K562 (cell line): ENCODE measurements at regions not wholly inside any gene's neighbourhood (a gene's known extent, or its start where the extent isn't known, plus 50 kb on each side); places are given as distances from the start of the nearest gene placed in this dataset.

Experiments
- ATAC-seq: fragments of 200-7000 bp; cut with Tn5 transposase; 3 replicates; pipeline ENCODE4 v1.9.1; 2020; ENCODE audit warnings: moderate library complexity
- BruUV-seq: library from RNA; stranded (reverse); fragments of 400-500 nt; replicated peaks from 2 replicates; lab custom pipeline; 2021; lab: Mats Ljungman, UMichigan
- CTCF ChIA-PET: fragments of 300-600 bp; formaldehyde crosslinking; extraction: SDS; loops from one replicate; lab custom pipeline; 2021; ENCODE audit warnings: low intra/inter-chr PET ratio; lab: Yijun Ruan, JAX
- POLR2A ChIA-PET: fragments of 300-600, 350-650 bp; sonication (Branson Sonifier 250); formaldehyde crosslinking; extraction: SDS; loops from one replicate; lab custom pipeline; 2021; ENCODE audit warnings: antibody characterized with exemption, inconsistent platforms; lab: Yijun Ruan, JAX
- DNase-seq, 4 experiments: peaks; one replicate each; pipeline versions ENCODE4 v3.0.0 to v3.0.0-alpha.2; 2011 to 2018; ENCODE audit warnings: low spot score in 3 of 4, mixed read lengths in 3 of 4; ENCODE audit errors: extremely low read depth in 1 of 4
- FAIRE-seq: peaks from 2 replicates; lab custom pipeline; 2011; peaks lifted over from hg19 to GRCh38; lab: Jason Lieb, UNC
- H2AFZ ChIP-seq: 2 replicates; pipeline ENCODE4 v1.6.0; 2011; ENCODE audit warnings: low read depth, low read length, control low read depth, inconsistent platforms
- H3K27ac ChIP-seq: fragments of 200-600 bp; 3 replicates; pipeline ENCODE4 v1.8.0; 2011; ENCODE audit warnings: low read depth, mild to moderate bottlenecking, control low read depth, inconsistent platforms, low read length, moderate library complexity, mixed read lengths; ENCODE audit errors: extremely low read depth
- H3K27me3 ChIP-seq, 2 experiments: fragments of 300-600 bp in 1 of 2; 2 replicates in 1 of 2; 3 replicates in 1 of 2; pipeline versions ENCODE4 v1.6.0 to v1.8.0; 2011; ENCODE audit warnings: inconsistent platforms in 2 of 2, low read length in 2 of 2, mild to moderate bottlenecking in 1 of 2, mixed read lengths in 1 of 2, moderate library complexity in 1 of 2; ENCODE audit not compliant: control insufficient read depth in 2 of 2, insufficient read depth in 2 of 2
- H3K36me3 ChIP-seq: fragments of 300-600 bp; 3 replicates; pipeline ENCODE4 v1.8.0; 2011; ENCODE audit warnings: mild to moderate bottlenecking, low read length, inconsistent platforms; ENCODE audit not compliant: control insufficient read depth, insufficient read depth
- H3K4me1 ChIP-seq, 2 experiments: fragments of 200-600 bp in 1 of 2; replicated peaks in 1 of 2; 2 replicates in 1 of 2; 3 replicates in 1 of 2; pipeline versions ENCODE4 v1.5.1 to v1.8.0; 2011; ENCODE audit warnings: inconsistent platforms in 2 of 2, low read length in 2 of 2, mild to moderate bottlenecking in 1 of 2, mixed read lengths in 1 of 2, moderate library complexity in 1 of 2; ENCODE audit not compliant: control insufficient read depth in 2 of 2, insufficient read depth in 2 of 2
- H3K4me2 ChIP-seq: 2 replicates; pipeline ENCODE4 v1.6.1; 2011; ENCODE audit warnings: low read length, control low read depth, inconsistent platforms, mixed read lengths; ENCODE audit not compliant: insufficient read depth
- H3K4me3 ChIP-seq: fragments of 200-600 bp; sonication (generic), shearing (Covaris generic); 2 replicates; pipeline ENCODE4 v1.5.1; 2016; ENCODE audit warnings: control low read depth, inconsistent platforms
- H3K79me2 ChIP-seq: fragments of 200-600 bp; 3 replicates; pipeline ENCODE4 v1.8.0; 2011; ENCODE audit warnings: low read length, inconsistent platforms; ENCODE audit not compliant: control insufficient read depth, insufficient read depth
- H3K9ac ChIP-seq, 2 experiments: 2 replicates each; pipeline versions ENCODE4 v1.6.0 to v1.6.1; 2011; ENCODE audit warnings: low read depth in 2 of 2, low read length in 2 of 2, control low read depth in 1 of 2, inconsistent platforms in 1 of 2, mild to moderate bottlenecking in 1 of 2, mixed read lengths in 1 of 2; ENCODE audit not compliant: insufficient read depth in 1 of 2
- H3K9me1 ChIP-seq: one replicate; pipeline ENCODE4 v1.6.0; 2011; ENCODE audit warnings: inconsistent platforms, mild to moderate bottlenecking, low read length, moderate library complexity; ENCODE audit not compliant: control insufficient read depth, insufficient read depth
- H3K9me3 ChIP-seq: replicated peaks from 2 replicates; pipeline ENCODE4 v1.5.1; 2011; ENCODE audit warnings: low read depth, low read length, inconsistent platforms; ENCODE audit not compliant: control insufficient read depth, insufficient read depth
- H4K20me1 ChIP-seq: replicated peaks from 2 replicates; pipeline ENCODE4 v1.6.1; 2011; ENCODE audit warnings: low read length, inconsistent platforms, mixed read lengths; ENCODE audit not compliant: control insufficient read depth, insufficient read depth
- KLF10 ChIP-seq: fragments of 250-450 bp; sonication (Bioruptor Pico); IDR thresholded peaks from 2 replicates; pipeline ENCODE4 v1.6.1; 2021; ENCODE audit warnings: matching md5 sums
- MCM7 ChIP-seq, 2 experiments: fragments of 450-650 bp; IDR thresholded peaks; 2 replicates each; pipeline ENCODE4 v1.6.1; 2016 to 2018
- ZNF3 ChIP-seq: fragments of 250-450 bp; sonication (Bioruptor Pico); IDR thresholded peaks from 2 replicates; pipeline ENCODE4 v1.5.0; 2021; ENCODE audit warnings: mild to moderate bottlenecking, moderate library complexity
- WGBS: fragments of 100-300 bp; shearing (Covaris generic); methylation state at CpG from one replicate; pipeline ENCODE4 v1.1.6; 2016; ENCODE audit warnings: low coverage, mixed read lengths; ENCODE audit not compliant: insufficient coverage; ENCODE audit errors: missing lambda C conversion rate; 5-methylcytosine and 5-hydroxymethylcytosine counted together
- in situ Hi-C: fragments of 300-500 bp; cut with MboI; formaldehyde crosslinking; loops from 4 replicates; pipeline ENCODE4 v1.15.0; 2018; ENCODE audit warnings: inconsistent platforms, mixed read lengths
- intact Hi-C: fragments of 100-400 bp; cut with micrococcal nuclease; formaldehyde crosslinking; loops from 2 replicates; pipeline ENCODE4 v1.14.2; 2022
- TF ChIP-seq, protein P1 (sequence below), 3 experiments: fragments of 200-800 bp in 1 of 3; sonication (Bioruptor generic) in 1 of 3; sonication (generic) in 1 of 3; formaldehyde crosslinking in 1 of 3; IDR thresholded peaks; 2 replicates each; pipeline versions ENCODE4 v1.6.1 to v1.8.0; 2016 to 2022; ENCODE audit warnings: mild to moderate bottlenecking in 2 of 3, missing compliant biosample characterization in 2 of 3, missing genetic modification characterization in 2 of 3, missing genetic modification reagents in 1 of 3
- TF ChIP-seq, protein P2 (sequence below): fragments of 150-350 bp; conservative IDR thresholded peaks from 2 replicates; pipeline ENCODE4 v1.6.1; 2014; ENCODE audit warnings: low read length
- TF ChIP-seq, protein P3 (sequence below): fragments of 450-650 bp; conservative IDR thresholded peaks from 2 replicates; pipeline ENCODE4 v1.6.1; 2016; ENCODE audit warnings: missing genetic modification characterization, low read depth, mild to moderate bottlenecking, control low read depth, missing compliant biosample characterization
- TF ChIP-seq, protein P4 (sequence below): fragments of 250-450 bp; sonication (Bioruptor Pico); IDR thresholded peaks from 2 replicates; pipeline ENCODE4 v1.4.0; 2020; ENCODE audit warnings: borderline replicate concordance

DNA sequence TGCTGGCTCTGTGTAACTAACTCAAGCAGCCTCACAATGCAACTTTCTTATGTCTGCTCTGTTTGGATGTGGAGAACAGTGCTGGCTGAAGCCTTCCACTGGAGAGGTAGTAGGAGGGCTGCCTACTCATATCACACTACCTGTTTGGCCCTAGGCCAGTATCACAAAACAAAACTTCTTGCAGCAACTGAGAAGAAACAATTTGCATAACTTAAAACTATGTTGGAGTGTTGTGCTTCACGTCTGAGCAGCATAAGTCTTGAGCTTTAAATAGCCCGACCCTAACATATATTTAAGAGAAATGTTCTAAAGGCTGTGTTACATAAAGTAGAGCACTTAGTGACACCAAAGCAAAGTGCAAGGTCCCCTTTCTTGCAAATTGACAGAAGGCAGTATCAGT lies 204.9 kb upstream of the ACVR2A start:
- DNase-seq (no peak), FAIRE-seq (no peak), ATAC-seq (no peak)
- WGBS = 0% methylated on average over 2 of the region's 2 CpGs
- intact Hi-C loops = no loop called here
- ChIA-PET CTCF (no interaction called here), POLR2A (no interaction called here)
- Histone ChIP-seq H3K9ac (no peak overlapping the region), H3K4me1 (no peaks in the 10 kb centered on the region), H3K4me2 (no peak overlapping the region), H3K9me3 (0 out of 2 replicates have a peak, but pooled peaks cover 2% of the 10 kb centered on the region), H3K79me2 (no peaks in the 10 kb centered on the region), H3K27ac (no peak overlapping the region), H3K27me3 (no peaks in the 10 kb centered on the region), H2AFZ (no peak overlapping the region), H3K36me3 (no peaks in the 10 kb centered on the region), H3K4me3 (no peak overlapping the region), H4K20me1 (no peaks in the 10 kb centered on the region), H3K9me1 (no peaks in the 10 kb centered on the region)
- in situ Hi-C loops = no loop called here
- no peak for TF ChIP-seq KLF10 (CRISPR knock-in tag)
- no TSS peak for BruUV-seq

DNA sequence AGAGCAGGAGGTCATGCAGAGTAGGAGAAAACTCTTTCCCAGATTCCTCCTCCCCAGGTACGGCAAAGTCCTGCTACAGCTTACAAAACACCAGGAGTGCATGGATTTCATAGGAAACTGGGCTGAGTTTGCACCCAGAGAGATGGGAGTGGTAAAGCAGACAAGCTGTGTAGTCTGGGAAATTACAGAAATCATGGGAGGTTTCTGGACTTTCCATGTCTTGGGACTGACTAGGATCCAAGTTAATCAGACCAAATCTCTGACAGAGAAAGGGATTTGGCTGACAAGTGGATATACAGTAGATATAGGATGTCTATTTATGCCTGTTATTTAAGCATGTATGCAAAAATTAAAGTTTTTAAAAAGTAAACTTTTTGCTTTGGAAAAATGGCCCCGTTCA lies 205.4 kb upstream of the ACVR2A start:
- intact Hi-C loops = no loop called here
- no peak overlapping the region for H3K27ac ChIP-seq
- H4K20me1 ChIP-seq = no peaks in the 10 kb centered on the region
- H3K9me3 ChIP-seq = 0 out of 2 replicates have a peak, but pooled peaks cover 2% of the 10 kb centered on the region
- H2AFZ ChIP-seq = no peak overlapping the region
- no peak overlapping the region for H3K4me2 ChIP-seq
- no peak overlapping the region for H3K4me3 ChIP-seq
- no TSS peak for BruUV-seq
- DNase-seq = no peak
- CTCF ChIA-PET = no interaction called here
- WGBS = 0% methylated on average over 2 of the region's 2 CpGs
- ATAC-seq = no peak
- POLR2A ChIA-PET = no interaction called here
- TF ChIP-seq, protein P1, sequence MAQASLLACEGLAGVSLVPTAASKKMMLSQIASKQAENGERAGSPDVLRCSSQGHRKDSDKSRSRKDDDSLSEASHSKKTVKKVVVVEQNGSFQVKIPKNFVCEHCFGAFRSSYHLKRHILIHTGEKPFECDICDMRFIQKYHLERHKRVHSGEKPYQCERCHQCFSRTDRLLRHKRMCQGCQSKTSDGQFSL (CRISPR knock-in tag; IDR thresholded peaks at IDR 0.05) = no peak
- TF ChIP-seq, protein P1 (tag; IDR thresholded peaks at IDR 0.05) = no peak
- no peak for TF ChIP-seq ZNF3 (CRISPR knock-in tag)
- TF ChIP-seq, protein P2, sequence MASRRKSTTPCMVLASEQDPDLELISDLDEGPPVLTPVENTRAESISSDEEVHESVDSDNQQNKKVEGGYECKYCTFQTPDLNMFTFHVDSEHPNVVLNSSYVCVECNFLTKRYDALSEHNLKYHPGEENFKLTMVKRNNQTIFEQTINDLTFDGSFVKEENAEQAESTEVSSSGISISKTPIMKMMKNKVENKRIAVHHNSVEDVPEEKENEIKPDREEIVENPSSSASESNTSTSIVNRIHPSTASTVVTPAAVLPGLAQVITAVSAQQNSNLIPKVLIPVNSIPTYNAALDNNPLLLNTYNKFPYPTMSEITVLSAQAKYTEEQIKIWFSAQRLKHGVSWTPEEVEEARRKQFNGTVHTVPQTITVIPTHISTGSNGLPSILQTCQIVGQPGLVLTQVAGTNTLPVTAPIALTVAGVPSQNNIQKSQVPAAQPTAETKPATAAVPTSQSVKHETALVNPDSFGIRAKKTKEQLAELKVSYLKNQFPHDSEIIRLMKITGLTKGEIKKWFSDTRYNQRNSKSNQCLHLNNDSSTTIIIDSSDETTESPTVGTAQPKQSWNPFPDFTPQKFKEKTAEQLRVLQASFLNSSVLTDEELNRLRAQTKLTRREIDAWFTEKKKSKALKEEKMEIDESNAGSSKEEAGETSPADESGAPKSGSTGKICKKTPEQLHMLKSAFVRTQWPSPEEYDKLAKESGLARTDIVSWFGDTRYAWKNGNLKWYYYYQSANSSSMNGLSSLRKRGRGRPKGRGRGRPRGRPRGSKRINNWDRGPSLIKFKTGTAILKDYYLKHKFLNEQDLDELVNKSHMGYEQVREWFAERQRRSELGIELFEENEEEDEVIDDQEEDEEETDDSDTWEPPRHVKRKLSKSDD = no peak
- TF ChIP-seq, protein P3, sequence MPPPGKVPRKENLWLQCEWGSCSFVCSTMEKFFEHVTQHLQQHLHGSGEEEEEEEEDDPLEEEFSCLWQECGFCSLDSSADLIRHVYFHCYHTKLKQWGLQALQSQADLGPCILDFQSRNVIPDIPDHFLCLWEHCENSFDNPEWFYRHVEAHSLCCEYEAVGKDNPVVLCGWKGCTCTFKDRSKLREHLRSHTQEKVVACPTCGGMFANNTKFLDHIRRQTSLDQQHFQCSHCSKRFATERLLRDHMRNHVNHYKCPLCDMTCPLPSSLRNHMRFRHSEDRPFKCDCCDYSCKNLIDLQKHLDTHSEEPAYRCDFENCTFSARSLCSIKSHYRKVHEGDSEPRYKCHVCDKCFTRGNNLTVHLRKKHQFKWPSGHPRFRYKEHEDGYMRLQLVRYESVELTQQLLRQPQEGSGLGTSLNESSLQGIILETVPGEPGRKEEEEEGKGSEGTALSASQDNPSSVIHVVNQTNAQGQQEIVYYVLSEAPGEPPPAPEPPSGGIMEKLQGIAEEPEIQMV (tag) = no peak
- TF ChIP-seq, protein P4, sequence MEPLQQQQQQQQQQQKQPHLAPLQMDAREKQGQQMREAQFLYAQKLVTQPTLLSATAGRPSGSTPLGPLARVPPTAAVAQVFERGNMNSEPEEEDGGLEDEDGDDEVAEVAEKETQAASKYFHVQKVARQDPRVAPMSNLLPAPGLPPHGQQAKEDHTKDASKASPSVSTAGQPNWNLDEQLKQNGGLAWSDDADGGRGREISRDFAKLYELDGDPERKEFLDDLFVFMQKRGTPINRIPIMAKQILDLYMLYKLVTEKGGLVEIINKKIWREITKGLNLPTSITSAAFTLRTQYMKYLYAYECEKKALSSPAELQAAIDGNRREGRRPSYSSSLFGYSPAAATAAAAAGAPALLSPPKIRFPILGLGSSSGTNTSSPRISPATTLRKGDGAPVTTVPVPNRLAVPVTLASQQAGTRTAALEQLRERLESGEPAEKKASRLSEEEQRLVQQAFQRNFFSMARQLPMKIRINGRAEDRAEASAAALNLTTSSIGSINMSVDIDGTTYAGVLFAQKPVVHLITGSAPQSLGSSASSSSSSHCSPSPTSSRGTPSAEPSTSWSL (CRISPR knock-in tag) = no peak
- TF ChIP-seq MCM7 (IDR thresholded peaks at IDR 0.05) = no peak
- TF ChIP-seq, all 486 proteins: peak for 0
- H3K36me3 ChIP-seq = no peaks in the 10 kb centered on the region
- H3K9ac ChIP-seq = no peak overlapping the region
- no peaks in the 10 kb centered on the region for H3K4me1 ChIP-seq
- no peaks in the 10 kb centered on the region for H3K9me1 ChIP-seq
- no peaks in the 10 kb centered on the region for H3K27me3 ChIP-seq
- FAIRE-seq = no peak
- H3K79me2 ChIP-seq = no peaks in the 10 kb centered on the region
- in situ Hi-C loops = no loop called here
